HCT116 (cell line): ENCODE measurements at regions not wholly inside any gene's neighbourhood (a gene's known extent, or its start where the extent isn't known, plus 50 kb on each side); places are given as distances from the start of the nearest gene placed in this dataset.

Experiments used
- ATAC-seq: fragments of 200-7000 bp; cut with Tn5 transposase; 2 replicates; pipeline ENCODE4 v1.9.1; 2020; ENCODE audit warnings: mild to moderate bottlenecking, moderate library complexity
- BruUV-seq: library from RNA; stranded (reverse); fragments of 400-500 nt; replicated peaks from 2 replicates; lab custom pipeline; 2021; lab: Mats Ljungman, UMichigan
- CTCF ChIA-PET: fragments of 300-600 bp; sonication (Branson Sonifier 250); formaldehyde crosslinking; loops from one replicate; lab custom pipeline; 2021; ENCODE audit warnings: antibody characterized with exemption; lab: Charles Lee
- POLR2A ChIA-PET: fragments of 300-600, 350-600 bp; sonication (Branson Sonifier 250); formaldehyde crosslinking; loops from one replicate; lab custom pipeline; 2021; ENCODE audit warnings: antibody characterized with exemption; lab: Charles Lee
- RAD21 ChIA-PET, 2 experiments: fragments of 300-600 bp; sonication (Branson Sonifier 250); formaldehyde crosslinking; loops; one replicate each; lab custom pipeline; 2023; ENCODE audit warnings: low total read pairs in 2 of 2; ENCODE audit not compliant: uncharacterized antibody in 2 of 2, unreplicated experiment in 2 of 2, low non-redundant PET in 1 of 2; lab: Charles Lee
- DNase-seq: peaks from one replicate; pipeline ENCODE4 v3.0.0-alpha.2; 2010; ENCODE audit warnings: low read depth, low spot score
- H2AFZ ChIP-seq: fragments of 200-600 bp; shearing (Covaris generic), sonication (generic); 2 replicates; pipeline ENCODE4 v1.6.1; 2017; ENCODE audit warnings: low read depth, mixed run types, mixed read lengths, antibody characterized with exemption, low read length; ENCODE audit not compliant: poor library complexity, severe bottlenecking
- H3K27ac ChIP-seq: 2 replicates; pipeline ENCODE4 v1.5.1; 2012; ENCODE audit warnings: low read depth, low read length
- H3K27me3 ChIP-seq: fragments of 200-600 bp; sonication (generic); 2 replicates; pipeline ENCODE4 v1.6.1; 2016; ENCODE audit warnings: mixed run types, low read length, mixed read lengths; ENCODE audit not compliant: insufficient read depth
- H3K36me3 ChIP-seq, 2 experiments: fragments of 200-500 bp in 1 of 2; fragments of 200-600 bp in 1 of 2; sonication (Bioruptor generic) in 1 of 2; sonication (generic) in 1 of 2; 2 replicates each; pipeline versions ENCODE4 v1.5.1 to v1.6.1; 2014 to 2016; ENCODE audit warnings: low read length in 2 of 2, inconsistent platforms in 1 of 2, mixed read lengths in 1 of 2, mixed run types in 1 of 2; ENCODE audit not compliant: insufficient read depth in 2 of 2, control insufficient read depth in 1 of 2
- H3K4me1 ChIP-seq, 2 experiments: fragments of 200-600 bp in 1 of 2; sonication (generic) in 1 of 2; 2 replicates each; pipeline versions ENCODE4 v1.5.1 to v1.6.1; 2012 to 2017; ENCODE audit warnings: low read length in 2 of 2, inconsistent platforms in 1 of 2, mild to moderate bottlenecking in 1 of 2, mixed read lengths in 1 of 2, mixed run types in 1 of 2, moderate library complexity in 1 of 2; ENCODE audit not compliant: insufficient read depth in 2 of 2, control insufficient read depth in 1 of 2
- H3K4me2 ChIP-seq: fragments of 200-600 bp; sonication (generic); 2 replicates; pipeline ENCODE4 v1.6.1; 2017; ENCODE audit warnings: mixed run types, low read length, mixed read lengths
- H3K4me3 ChIP-seq, 2 experiments: fragments of 200-600 bp in 1 of 2; sonication (generic) in 1 of 2; replicated peaks in 1 of 2; 2 replicates each; pipeline ENCODE4 v1.5.1; 2011 to 2016; ENCODE audit warnings: low read length in 2 of 2, control low read depth in 1 of 2, low read depth in 1 of 2, mild to moderate bottlenecking in 1 of 2, mixed read lengths in 1 of 2, mixed run types in 1 of 2
- H3K79me2 ChIP-seq: fragments of 200-600 bp; sonication (generic); 2 replicates; pipeline ENCODE4 v1.6.1; 2017; ENCODE audit warnings: mild to moderate bottlenecking, mixed run types, low read length, moderate library complexity, mixed read lengths; ENCODE audit not compliant: insufficient read depth
- H3K9ac ChIP-seq: fragments of 200-600 bp; sonication (generic); 2 replicates; pipeline ENCODE4 v1.6.1; 2016; ENCODE audit warnings: low read length, mixed read lengths
- H3K9me2 ChIP-seq: fragments of 200-600 bp; sonication (generic), shearing (Covaris generic); 2 replicates; pipeline ENCODE4 v1.6.1; 2017; ENCODE audit warnings: mixed run types, mild to moderate bottlenecking, moderate library complexity; ENCODE audit not compliant: insufficient read depth
- H3K9me3 ChIP-seq, 2 experiments: fragments of 200-500 bp in 1 of 2; fragments of 200-600 bp in 1 of 2; sonication (Bioruptor generic) in 1 of 2; sonication (generic) in 1 of 2; 2 replicates each; pipeline ENCODE4 v1.6.1; 2014 to 2017; ENCODE audit warnings: low read length in 2 of 2, mixed read lengths in 2 of 2, inconsistent platforms in 1 of 2, low read depth in 1 of 2, mild to moderate bottlenecking in 1 of 2, mixed run types in 1 of 2, moderate library complexity in 1 of 2; ENCODE audit not compliant: control insufficient read depth in 1 of 2, insufficient read depth in 1 of 2
- H4K20me1 ChIP-seq: fragments of 200-600 bp; sonication (generic), shearing (Covaris generic); 2 replicates; pipeline ENCODE4 v1.6.1; 2017; ENCODE audit warnings: mixed run types, mild to moderate bottlenecking, moderate library complexity; ENCODE audit not compliant: insufficient read depth
- ATF3 ChIP-seq: IDR thresholded peaks from 2 replicates; pipeline ENCODE4 v1.6.1; 2012
- CBX3 ChIP-seq: IDR thresholded peaks from 2 replicates; pipeline ENCODE4 v1.6.1; 2012; ENCODE audit warnings: low read depth
- CEBPB ChIP-seq: IDR thresholded peaks from 2 replicates; pipeline ENCODE4 v1.6.1; 2012; ENCODE audit warnings: low read depth
- CTCF ChIP-seq, 3 experiments: fragments of 200-600 bp in 1 of 3; sonication (generic) in 1 of 3; IDR thresholded peaks in 2 of 3; conservative IDR thresholded peaks in 1 of 3; 2 replicates each; pipeline ENCODE4 v1.5.1; 2012 to 2017; ENCODE audit warnings: low read depth in 2 of 3, low read length in 2 of 3, antibody characterized with exemption in 1 of 3, borderline replicate concordance in 1 of 3, control low read depth in 1 of 3, mild to moderate bottlenecking in 1 of 3, mixed read lengths in 1 of 3, mixed run types in 1 of 3, moderate library complexity in 1 of 3; ENCODE audit not compliant: insufficient read depth in 1 of 3
- EGR1 ChIP-seq: IDR thresholded peaks from 2 replicates; pipeline ENCODE4 v1.6.1; 2012; ENCODE audit warnings: low read depth
- ELF1 ChIP-seq: IDR thresholded peaks from 2 replicates; pipeline ENCODE4 v1.6.1; 2012; ENCODE audit warnings: low read depth, borderline replicate concordance
- EZH2phosphoT487 ChIP-seq: fragments of 200-600 bp; IDR thresholded peaks from 2 replicates; pipeline ENCODE4 v1.6.1; 2018; ENCODE audit warnings: antibody characterized with exemption, borderline replicate concordance
- FOSL1 ChIP-seq: IDR thresholded peaks from 2 replicates; pipeline ENCODE4 v1.6.1; 2012; ENCODE audit warnings: low read depth
- JUND ChIP-seq: IDR thresholded peaks from 2 replicates; pipeline ENCODE4 v1.6.1; 2012
- POLR2A ChIP-seq: IDR thresholded peaks from 2 replicates; pipeline ENCODE4 v1.7.0; 2011; ENCODE audit warnings: borderline replicate concordance; ENCODE audit not compliant: insufficient read depth, insufficient read length; ENCODE audit errors: extremely low read depth
- POLR2AphosphoS5 ChIP-seq: IDR thresholded peaks from 2 replicates; pipeline ENCODE4 v1.6.1; 2011; ENCODE audit warnings: mild to moderate bottlenecking, low read depth, low read length, moderate library complexity
- RAD21 ChIP-seq: IDR thresholded peaks from 2 replicates; pipeline ENCODE4 v1.6.1; 2012; ENCODE audit warnings: low read depth, mild to moderate bottlenecking
- SIN3A ChIP-seq: IDR thresholded peaks from 2 replicates; pipeline ENCODE4 v1.6.1; 2012; ENCODE audit warnings: low read depth
- SP1 ChIP-seq: IDR thresholded peaks from 2 replicates; pipeline ENCODE4 v1.6.1; 2012; ENCODE audit warnings: low read depth
- SRF ChIP-seq: IDR thresholded peaks from 2 replicates; pipeline ENCODE4 v1.6.1; 2012; ENCODE audit warnings: low read depth
- TCF7L2 ChIP-seq: IDR thresholded peaks from 2 replicates; pipeline ENCODE4 v1.7.0; 2011; ENCODE audit warnings: borderline replicate concordance, inconsistent platforms; ENCODE audit not compliant: insufficient read depth, insufficient read length; ENCODE audit errors: extremely low read depth
- YY1 ChIP-seq: IDR thresholded peaks from 2 replicates; pipeline ENCODE4 v1.6.1; 2011; ENCODE audit warnings: low read length, low read depth, moderate library complexity, mild to moderate bottlenecking; ENCODE audit not compliant: insufficient replicate concordance; ENCODE audit errors: extremely low read depth
- ZNF274 ChIP-seq: fragments of 200-500 bp; sonication (Bioruptor generic); IDR thresholded peaks from 2 replicates; pipeline ENCODE4 v1.6.1; 2014; ENCODE audit warnings: mild to moderate bottlenecking, low read depth, low read length, inconsistent platforms
- intact Hi-C: fragments of 100-400 bp; cut with micrococcal nuclease; formaldehyde crosslinking; loops from 2 replicates; pipeline ENCODE4 v1.10.0; 2022

GRCh38 chr3:76509179-76509830, 530.6 kb upstream of the ROBO2 start:
- ChIA-PET CTCF (no interaction called here), POLR2A (no interaction called here), RAD21 (no interaction called here)
- no peak for TF ChIP-seq RAD21
- TF ChIP-seq YY1 = no peak
- TF ChIP-seq CEBPB = no peak
- TF ChIP-seq SIN3A = no peak
- no peak for TF ChIP-seq CBX3
- Histone ChIP-seq H3K4me3 (no peak overlapping the region), H3K9me2 (no peaks in the 10 kb centered on the region), H3K79me2 (no peaks in the 10 kb centered on the region), H3K9me3 (peaks cover 7 to 16% of the 10 kb centered on the region in 2 experiments; a peak in 2 of 4 replicates), H4K20me1 (no peaks in the 10 kb centered on the region), H3K9ac (no peak overlapping the region), H3K4me1 (no peaks in the 10 kb centered on the region), H2AFZ (no peak overlapping the region), H3K36me3 (no peaks in the 10 kb centered on the region), H3K27ac (no peak overlapping the region), H3K4me2 (no peak overlapping the region), H3K27me3 (no peaks in the 10 kb centered on the region)
- intact Hi-C loops = no loop called here
- DNase-seq = no peak
- no peak for ATAC-seq
- no TSS peak for BruUV-seq

- H3K36me3 ChIP-seq = no peaks in the 10 kb centered on the region
- H4K20me1 ChIP-seq = no peaks in the 10 kb centered on the region
- DNase-seq = no peak
- H3K9me2 ChIP-seq = no peaks in the 10 kb centered on the region
- no peaks in the 10 kb centered on the region for H3K79me2 ChIP-seq
- CTCF ChIA-PET = no interaction called here
- H3K27me3 ChIP-seq = no peaks in the 10 kb centered on the region
- POLR2A ChIA-PET = no interaction called here
- H3K4me2 ChIP-seq = no peak overlapping the region
- no peak overlapping the region for H3K27ac ChIP-seq
- RAD21 ChIA-PET = no interaction called here
- no peak overlapping the region for H3K9ac ChIP-seq
- H2AFZ ChIP-seq = no peak overlapping the region
- intact Hi-C loops = no loop called here
- no TSS peak for BruUV-seq
- no peaks in the 10 kb centered on the region for H3K4me1 ChIP-seq
- H3K4me3 ChIP-seq = no peak overlapping the region
- H3K9me3 ChIP-seq = peaks cover 9 to 16% of the 10 kb centered on the region in 2 experiments
- no peak for ATAC-seq
- no peak for TF ChIP-seq ELF1
- TF ChIP-seq FOSL1 = no peak
- TF ChIP-seq SRF = no peak
- TF ChIP-seq ATF3 = no peak
- no peak for TF ChIP-seq POLR2A
- no peak for TF ChIP-seq ZNF274
- TF ChIP-seq SP1 = no peak
- no peak for TF ChIP-seq EZH2phosphoT487
- TF ChIP-seq JUND = no peak
- no peak for TF ChIP-seq CBX3
- TF ChIP-seq POLR2AphosphoS5 = no peak
- TF ChIP-seq YY1 = no peak
- no peak for TF ChIP-seq SIN3A
- no peak for TF ChIP-seq CEBPB
- TF ChIP-seq TCF7L2 = no peak
- TF ChIP-seq CTCF (IDR thresholded peaks at IDR 0.05 in 2 of 3, conservative IDR thresholded peaks at IDR 0.05 in 1 of 3; ENCODE audit: borderline replicate concordance in 1 of 3, insufficient read depth in 1 of 3, low read depth in 2 of 3, low read length in 2 of 3) = no peak
- no peak for TF ChIP-seq EGR1
Observed at GRCh38 chr3:76514836-76515235, 525.1 kb upstream of the ROBO2 start.
